ENCODE measurements at regions not wholly inside any gene's neighbourhood (a gene's known extent, or its start where the extent isn't known, plus 50 kb on each side); places are given as distances from the start of the nearest gene placed in this dataset.

- H3K18ac ChIP-seq (ENCODE audit: insufficient read length, low read depth, low read length), result no peak overlapping the region
- H3K27ac ChIP-seq (ENCODE audit: insufficient read length, low read depth, low read length), result no peak overlapping the region
- Mint-ChIP-seq H3K27ac (no peak overlapping the region), H3K36me3 (ENCODE audit: insufficient read depth in 1 of 3, low read depth in 3 of 3) (no peaks in the 10 kb centered on the region), H3K4me1 (peaks cover 8 to 9% of the 10 kb centered on the region in 2 experiments), H3K9me3 (no peaks in the 10 kb centered on the region; a peak in 1 of 5 replicates), H3K4me3 (no peak overlapping the region), H3K27me3 (ENCODE audit: low read depth) (no peaks in the 10 kb centered on the region; the same call in none of the 2 replicates)
- no peaks in the 10 kb centered on the region for H3K79me2 ChIP-seq (ENCODE audit: insufficient read depth, low read length)
- H2AK5ac ChIP-seq (ENCODE audit: insufficient read length, low read length), result no peak overlapping the region
- no peak overlapping the region for H2BK15ac ChIP-seq (ENCODE audit: low read depth, low read length)
- TF ChIP-seq, protein P1, sequence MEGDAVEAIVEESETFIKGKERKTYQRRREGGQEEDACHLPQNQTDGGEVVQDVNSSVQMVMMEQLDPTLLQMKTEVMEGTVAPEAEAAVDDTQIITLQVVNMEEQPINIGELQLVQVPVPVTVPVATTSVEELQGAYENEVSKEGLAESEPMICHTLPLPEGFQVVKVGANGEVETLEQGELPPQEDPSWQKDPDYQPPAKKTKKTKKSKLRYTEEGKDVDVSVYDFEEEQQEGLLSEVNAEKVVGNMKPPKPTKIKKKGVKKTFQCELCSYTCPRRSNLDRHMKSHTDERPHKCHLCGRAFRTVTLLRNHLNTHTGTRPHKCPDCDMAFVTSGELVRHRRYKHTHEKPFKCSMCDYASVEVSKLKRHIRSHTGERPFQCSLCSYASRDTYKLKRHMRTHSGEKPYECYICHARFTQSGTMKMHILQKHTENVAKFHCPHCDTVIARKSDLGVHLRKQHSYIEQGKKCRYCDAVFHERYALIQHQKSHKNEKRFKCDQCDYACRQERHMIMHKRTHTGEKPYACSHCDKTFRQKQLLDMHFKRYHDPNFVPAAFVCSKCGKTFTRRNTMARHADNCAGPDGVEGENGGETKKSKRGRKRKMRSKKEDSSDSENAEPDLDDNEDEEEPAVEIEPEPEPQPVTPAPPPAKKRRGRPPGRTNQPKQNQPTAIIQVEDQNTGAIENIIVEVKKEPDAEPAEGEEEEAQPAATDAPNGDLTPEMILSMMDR (conservative IDR thresholded peaks at IDR 0.05), result no peak
- no peaks in the 10 kb centered on the region for H3K9me3 ChIP-seq (ENCODE audit: control insufficient read depth, low read depth, low read length)
- DNase-seq, result no peak
- no peaks in the 10 kb centered on the region for H3K79me1 ChIP-seq (ENCODE audit: insufficient read depth, low read depth, low read length, poor library complexity, severe bottlenecking)
- no peak overlapping the region for H2AFZ ChIP-seq (ENCODE audit: low read length)
- no peak overlapping the region for H3K14ac ChIP-seq (ENCODE audit: insufficient read depth, low read length)
- no peak overlapping the region for H3K9ac ChIP-seq (ENCODE audit: extremely low read depth, insufficient read length, low read length)
- H2BK5ac ChIP-seq (ENCODE audit: insufficient read length, low read length), result no peak overlapping the region
- no peaks in the 10 kb centered on the region for H3K27me3 ChIP-seq (ENCODE audit: insufficient read depth, low read length)
- H3K23ac ChIP-seq (ENCODE audit: insufficient read length, low read depth, low read length), result no peak overlapping the region
- H3K56ac ChIP-seq (ENCODE audit: insufficient read length, low read depth, low read length), result no peak overlapping the region
- H2BK12ac ChIP-seq (ENCODE audit: insufficient read length, low read depth, low read length), result no peak overlapping the region
- no peak overlapping the region for H3K4ac ChIP-seq (ENCODE audit: low read depth, low read length)
- H2BK20ac ChIP-seq (ENCODE audit: low read depth, low read length, poor library complexity, severe bottlenecking), result no peak overlapping the region
- H3K4me2 ChIP-seq (ENCODE audit: insufficient read depth, insufficient read length, low read length), result no peak overlapping the region
- no peak overlapping the region for H4K8ac ChIP-seq (replicated peaks; ENCODE audit: insufficient read length, low read depth, low read length)
- no CpG with 5 or more reads among the region's 2 CpGs for WGBS (ENCODE audit: extremely low coverage, insufficient read length, low lambda C conversion rate)
- no peak overlapping the region for H4K5ac ChIP-seq (ENCODE audit: insufficient read length, low read depth, low read length)
- no peak overlapping the region for H3T11ph ChIP-seq (ENCODE audit: low read length)
- no peak overlapping the region for H4K91ac ChIP-seq (ENCODE audit: insufficient read length, low read depth, low read length)
- H2BK120ac ChIP-seq (ENCODE audit: low read depth, low read length, poor library complexity, severe bottlenecking), result no peak overlapping the region
- H3K23me2 ChIP-seq (ENCODE audit: insufficient read length, low read depth, low read length, poor library complexity, severe bottlenecking), result no peaks in the 10 kb centered on the region
- H3K4me1 ChIP-seq (ENCODE audit: insufficient read depth, low read length), result no peaks in the 10 kb centered on the region
- H4K20me1 ChIP-seq (ENCODE audit: control insufficient read depth, insufficient read depth, insufficient read length), result no peaks in the 10 kb centered on the region
Measured at GRCh38 chr16:80454802-80455201, 86.0 kb upstream of the DYNLRB2 start.

Measured in H9 (cell line).